ENCODE measurements at regions not wholly inside any gene's neighbourhood (a gene's known extent, or its start where the extent isn't known, plus 50 kb on each side); places are given as distances from the start of the nearest gene placed in this dataset.

GRCh38 chr9:119611565-119611964, 242.3 kb upstream of the BRINP1 start:
- no peak for TF ChIP-seq POLR2A (IDR thresholded peaks at IDR 0.05)
- no peak for TF ChIP-seq CTCF (IDR thresholded peaks at IDR 0.05)
